Body of pancreas (tissue), 4 donors: ENCODE measurements at regions not wholly inside any gene's neighbourhood (a gene's known extent, or its start where the extent isn't known, plus 50 kb on each side); places are given as distances from the start of the nearest gene placed in this dataset.

Source experiments
- ATAC-seq: fragments of 150-250 bp; one replicate; pipeline ENCODE4 v1.9.1; 2016
- DNase-seq, 4 donors: peaks; one replicate each; pipeline ENCODE4 v3.0.0-alpha.2; 2019
- H3K27ac ChIP-seq, 4 donors: fragments of 200-600 bp; sonication (generic); 1 replicate in 3 of 4; 2 replicates in 1 of 4; pipeline versions ENCODE4 v1.5.1 to v1.6.1; 2016 to 2019; ENCODE audit warnings: mild to moderate bottlenecking in 1 of 4, mixed read lengths in 1 of 4, moderate library complexity in 1 of 4
- H3K27me3 ChIP-seq, 2 donors: fragments of 200-600 bp; sonication (generic); one replicate each; pipeline ENCODE4 v1.6.0; 2016; ENCODE audit warnings: mild to moderate bottlenecking in 1 of 2
- H3K36me3 ChIP-seq, 2 donors: fragments of 200-600 bp; sonication (generic); replicated peaks in 1 of 2; 2 replicates each; pipeline ENCODE4 v1.5.1; 2016; ENCODE audit warnings: low read depth in 2 of 2; ENCODE audit not compliant: insufficient read depth in 1 of 2
- H3K4me1 ChIP-seq: fragments of 200-600 bp; sonication (generic); one replicate; pipeline ENCODE4 v1.6.0; 2016
- H3K4me3 ChIP-seq, 2 donors: fragments of 200-600 bp; sonication (generic); 1 replicate in 1 of 2; 2 replicates in 1 of 2; pipeline ENCODE4 v1.5.1; 2016 to 2019
- H3K9me3 ChIP-seq, 3 donors: fragments of 200-600 bp; sonication (generic); 1 replicate in 2 of 3; 2 replicates in 1 of 3; pipeline ENCODE4 v1.5.1; 2016
- POLR2A ChIP-seq, 3 donors: fragments of 450-650 bp; IDR thresholded peaks; one replicate each; pipeline ENCODE4 v1.6.1; 2016; ENCODE audit warnings: antibody characterized with exemption in 3 of 3, mild to moderate bottlenecking in 2 of 3
- WGBS, 2 donors: methylation state at CpG; one replicate each; pipeline ENCODE4 v1.1.5; 2017; 5-methylcytosine and 5-hydroxymethylcytosine counted together
- intact Hi-C: fragments of 100-400 bp; cut with DNase I; formaldehyde crosslinking; loops from one replicate; pipeline ENCODE4 v1.15.1; 2023
- TF ChIP-seq, protein P1 (sequence below), 7 experiments: fragments of 450-650 bp in 4 of 7; fragments of 200-600 bp in 3 of 7; sonication (generic) in 3 of 7; IDR thresholded peaks; one replicate each; pipeline ENCODE4 v1.5.1; 2016 to 2019; ENCODE audit warnings: antibody characterized with exemption in 7 of 7

GRCh38 chr18:45560870-45561269 lies 54.4 kb upstream of the SLC14A2 start:
- Histone ChIP-seq H3K27me3 (no peaks in the 10 kb centered on the region), H3K4me3 (no peak overlapping the region), H3K27ac (no peak overlapping the region), H3K36me3 (no peaks in the 10 kb centered on the region), H3K9me3 (no peaks in the 10 kb centered on the region), H3K4me1 (no peaks in the 10 kb centered on the region)
- DNase-seq, result no peak
- TF ChIP-seq POLR2A (IDR thresholded peaks at IDR 0.05), result no peak
- TF ChIP-seq, protein P1, sequence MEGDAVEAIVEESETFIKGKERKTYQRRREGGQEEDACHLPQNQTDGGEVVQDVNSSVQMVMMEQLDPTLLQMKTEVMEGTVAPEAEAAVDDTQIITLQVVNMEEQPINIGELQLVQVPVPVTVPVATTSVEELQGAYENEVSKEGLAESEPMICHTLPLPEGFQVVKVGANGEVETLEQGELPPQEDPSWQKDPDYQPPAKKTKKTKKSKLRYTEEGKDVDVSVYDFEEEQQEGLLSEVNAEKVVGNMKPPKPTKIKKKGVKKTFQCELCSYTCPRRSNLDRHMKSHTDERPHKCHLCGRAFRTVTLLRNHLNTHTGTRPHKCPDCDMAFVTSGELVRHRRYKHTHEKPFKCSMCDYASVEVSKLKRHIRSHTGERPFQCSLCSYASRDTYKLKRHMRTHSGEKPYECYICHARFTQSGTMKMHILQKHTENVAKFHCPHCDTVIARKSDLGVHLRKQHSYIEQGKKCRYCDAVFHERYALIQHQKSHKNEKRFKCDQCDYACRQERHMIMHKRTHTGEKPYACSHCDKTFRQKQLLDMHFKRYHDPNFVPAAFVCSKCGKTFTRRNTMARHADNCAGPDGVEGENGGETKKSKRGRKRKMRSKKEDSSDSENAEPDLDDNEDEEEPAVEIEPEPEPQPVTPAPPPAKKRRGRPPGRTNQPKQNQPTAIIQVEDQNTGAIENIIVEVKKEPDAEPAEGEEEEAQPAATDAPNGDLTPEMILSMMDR (IDR thresholded peaks at IDR 0.05), result no peak
- ATAC-seq, result no peak
- 68 to 77% methylated on average over 4 of the region's 4 CpGs for WGBS, 2 donors
- intact Hi-C loops, result no loop called here

GRCh38 chr18:45562567-45563479 lies 52.5 kb upstream of the SLC14A2 start:
- WGBS, 2 donors, result 75 to 76% methylated on average over 11 of the region's 11 CpGs
- no peak for ATAC-seq
- no peak for DNase-seq
- TF ChIP-seq, protein P1 (IDR thresholded peaks at IDR 0.05), result no peak
- TF ChIP-seq POLR2A (IDR thresholded peaks at IDR 0.05), result no peak
- Histone ChIP-seq H3K9me3 (no peaks in the 10 kb centered on the region), H3K27ac (no peak overlapping the region), H3K4me1 (no peaks in the 10 kb centered on the region), H3K36me3 (no peaks in the 10 kb centered on the region), H3K27me3 (no peaks in the 10 kb centered on the region), H3K4me3 (no peak overlapping the region)
- intact Hi-C loops, result no loop called here

DNA sequence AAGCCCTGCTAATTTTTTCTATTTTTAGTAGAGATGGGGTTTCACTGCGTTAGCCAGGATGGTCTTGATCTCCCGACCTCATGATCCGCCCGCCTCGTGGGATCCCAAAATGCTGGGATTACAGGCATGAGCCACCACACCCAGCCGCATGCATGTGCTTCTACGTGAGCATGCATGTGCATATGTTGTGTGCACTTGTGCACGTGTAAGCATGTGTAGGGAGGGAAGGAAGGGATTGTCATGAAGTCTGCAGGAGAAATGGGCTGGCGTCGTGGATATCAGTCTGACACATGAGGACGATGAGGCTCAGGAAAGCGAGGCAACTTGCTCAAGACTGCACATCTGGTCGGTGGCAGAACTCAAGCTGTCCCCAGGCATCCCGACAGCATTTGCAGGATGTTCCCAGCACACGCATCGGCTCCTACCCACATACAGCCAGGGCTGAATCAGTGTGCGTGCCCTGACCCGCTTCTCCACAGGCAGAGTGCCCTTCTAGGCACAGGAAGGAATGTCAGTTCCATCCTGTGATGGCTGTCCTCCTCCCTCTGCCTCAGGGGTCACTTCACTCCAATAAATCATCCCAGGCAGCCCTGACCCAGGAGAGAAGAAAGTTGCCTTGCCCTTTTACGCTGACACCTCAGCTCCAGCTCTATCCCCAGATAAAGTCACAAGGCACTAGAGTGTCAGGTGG lies 49.9 kb upstream of the SLC14A2 start:
- H3K27me3 ChIP-seq, result no peaks in the 10 kb centered on the region
- TF ChIP-seq, protein P1 (IDR thresholded peaks at IDR 0.05), result no peak
- no peak for TF ChIP-seq POLR2A (IDR thresholded peaks at IDR 0.05)
- H3K4me3 ChIP-seq, result no peak overlapping the region
- no peak overlapping the region for H3K27ac ChIP-seq
- DNase-seq, result no peak
- H3K4me1 ChIP-seq, result peaks cover 6% of the 10 kb centered on the region
- ATAC-seq, result no peak
- H3K36me3 ChIP-seq, result no peaks in the 10 kb centered on the region
- WGBS, 2 donors, result 79 to 81% methylated on average over 17 to 19 of the region's 19 CpGs
- intact Hi-C loops, result no loop called here
- no peaks in the 10 kb centered on the region for H3K9me3 ChIP-seq
